DMS114 treated with DMSO at 0.1 percent for 48 hours (cell line): ENCODE measurements at regions not wholly inside any gene's neighbourhood (a gene's known extent, or its start where the extent isn't known, plus 50 kb on each side); places are given as distances from the start of the nearest gene placed in this dataset.
A peak's percentile ranks its signal among the peaks of the same experiment; 100 is the strongest.

Source experiments
- DNase-seq: peaks from one replicate; lab custom pipeline; 2025; ENCODE audit not compliant: unreplicated experiment; lab: John Stamatoyannopoulos, UW

DNA sequence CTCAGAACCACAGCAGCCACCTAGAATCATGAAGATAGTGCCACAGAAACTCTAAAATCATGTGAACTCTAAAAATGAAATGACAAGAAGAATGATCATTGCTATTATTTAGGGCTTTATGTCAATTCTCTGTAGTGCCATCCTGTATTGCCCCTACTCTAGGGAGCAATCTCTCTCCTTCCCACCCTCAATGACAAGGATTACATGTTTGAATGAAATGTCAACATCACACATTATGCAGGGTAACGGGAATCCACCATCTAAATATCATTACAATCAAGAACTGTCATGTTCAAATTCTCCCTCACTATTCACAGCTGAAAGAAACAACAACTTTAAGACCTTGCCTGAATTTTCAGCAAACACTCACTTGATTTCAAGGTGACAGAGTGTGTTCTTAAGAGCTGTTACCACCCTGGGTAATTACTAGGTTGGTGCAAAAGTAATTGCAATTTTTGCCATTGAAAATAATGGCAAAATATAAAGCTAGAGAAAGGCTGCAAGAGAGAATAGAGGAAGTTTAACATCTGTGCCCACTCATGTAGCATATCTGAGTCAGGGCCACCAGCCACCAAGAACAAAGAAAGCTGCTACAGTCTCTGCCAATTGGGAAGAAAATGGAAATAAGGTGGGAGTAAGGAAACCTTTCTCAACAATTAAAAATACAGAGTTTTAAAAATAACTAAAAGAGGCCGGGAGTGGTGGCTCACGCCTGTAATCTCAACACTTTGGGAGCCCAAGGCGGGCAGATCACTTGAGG, 112.8 kb upstream of the PSMD7 start:
- no peak for DNase-seq

DNA sequence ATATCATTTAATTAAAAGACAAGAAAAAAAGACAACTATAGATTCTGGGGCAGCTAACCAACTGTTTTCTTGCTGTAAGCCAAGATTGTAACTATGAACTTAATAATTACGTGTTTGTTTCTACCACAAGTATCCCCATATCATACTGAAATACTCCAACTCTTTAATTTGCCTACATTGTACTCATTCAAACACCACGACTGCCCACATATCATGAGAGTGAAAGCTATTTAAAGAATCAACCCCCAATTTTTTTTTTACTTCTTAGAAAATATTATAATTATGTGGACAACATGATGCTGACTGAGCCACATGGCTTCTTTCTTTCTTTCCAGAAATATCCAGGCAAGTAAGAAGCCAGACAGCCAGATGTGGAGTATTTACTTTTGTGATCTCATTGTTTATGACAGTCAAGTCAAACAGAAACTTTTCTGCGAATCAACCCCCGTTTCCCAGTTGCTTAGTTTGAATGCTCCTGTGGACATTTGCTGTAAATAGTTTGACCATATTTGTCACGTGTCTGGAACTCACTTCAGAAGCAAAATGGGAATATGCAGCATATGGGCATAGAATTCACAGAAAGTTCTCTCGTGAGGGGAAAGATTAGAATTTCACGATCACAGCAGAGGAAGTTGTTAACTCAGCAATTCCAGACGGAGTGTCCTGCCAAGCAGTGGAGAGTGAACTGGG, 126.8 kb upstream of the PSMD7 start:
- no peak for DNase-seq

GRCh38 chr16:74169066-74169465, 127.5 kb upstream of the PSMD7 start:
- no peak for DNase-seq

DNA sequence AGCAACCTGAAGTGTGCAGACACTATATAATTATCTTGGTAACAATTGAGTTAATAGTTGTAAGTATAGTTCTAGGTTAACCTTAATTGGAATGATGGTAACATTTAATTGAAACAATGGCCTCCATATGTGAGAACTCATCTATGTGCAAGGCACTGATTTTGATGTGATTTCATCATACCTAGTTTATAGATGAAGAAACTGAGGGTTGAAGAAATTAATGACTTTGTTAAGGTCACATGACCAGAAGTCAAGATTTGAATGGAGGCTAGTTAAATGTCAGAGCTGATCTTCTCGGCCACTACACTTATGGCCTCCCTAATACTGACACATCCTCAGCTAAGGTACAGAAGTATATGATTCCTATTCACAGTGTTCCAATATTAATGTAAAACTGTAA, 128.2 kb upstream of the PSMD7 start:
- no peak for DNase-seq

DNA sequence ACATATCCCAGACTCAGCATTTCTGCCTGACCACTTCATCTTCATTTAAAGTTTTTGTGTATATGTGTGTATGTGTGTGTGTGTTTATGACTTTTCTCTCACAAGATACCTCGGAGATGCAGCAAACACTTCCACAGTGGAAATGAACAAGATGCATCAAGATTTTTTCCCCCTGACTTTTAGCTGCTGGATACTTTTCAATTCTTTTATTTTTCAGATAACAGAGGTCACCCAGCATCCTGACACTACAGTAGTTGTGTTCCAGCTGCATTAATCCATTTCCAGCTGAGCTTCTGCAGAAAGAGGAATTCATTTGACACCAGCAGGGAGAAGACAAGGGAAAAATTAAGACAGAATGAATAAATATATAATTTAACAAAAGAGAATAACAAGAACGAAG, 130.2 kb upstream of the PSMD7 start:
- no peak for DNase-seq

DNA sequence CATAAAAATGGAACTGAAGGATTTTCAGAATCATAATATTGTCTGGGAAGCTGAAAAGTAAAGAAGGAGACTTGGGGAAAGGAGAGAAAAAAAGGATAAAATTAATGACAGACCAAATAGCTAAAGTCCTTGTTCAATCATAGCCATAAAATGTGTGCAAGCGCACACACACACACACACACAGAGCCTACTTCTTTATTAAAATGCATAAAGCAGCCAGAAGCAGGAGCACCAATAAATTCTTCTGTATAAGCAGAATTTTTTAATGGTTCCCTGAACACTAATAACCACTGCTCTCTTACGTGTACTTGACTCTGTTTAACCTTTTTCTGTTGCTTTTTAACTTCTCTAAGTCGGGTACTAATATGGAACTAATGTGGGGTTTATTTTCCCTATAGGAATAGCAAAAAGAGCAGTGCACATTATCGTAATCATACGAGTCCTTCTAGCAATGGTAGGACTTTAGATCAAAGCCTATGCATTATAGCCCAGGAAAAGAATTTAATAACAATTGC, 131.0 kb upstream of the PSMD7 start:
- DNase-seq, result no peak

DNA sequence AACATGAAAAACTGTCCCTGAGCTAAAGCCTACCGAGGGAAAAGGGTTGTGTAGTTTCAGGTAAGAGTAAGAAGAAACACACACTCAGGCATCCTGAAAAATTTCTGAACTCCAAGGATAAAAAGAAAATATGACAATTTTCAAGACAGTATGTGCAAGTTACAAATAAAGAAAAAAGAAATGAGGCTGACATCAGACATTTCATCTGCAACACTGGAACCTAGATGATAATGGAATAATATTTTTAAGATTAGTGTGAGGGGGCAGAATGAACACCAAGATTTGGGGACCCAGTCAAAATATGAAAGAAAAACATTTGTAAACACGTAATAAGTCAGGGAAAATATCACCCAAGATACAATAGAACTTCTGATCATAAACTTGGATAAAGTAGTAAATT, 135.9 kb upstream of the PSMD7 start:
- DNase-seq, result no peak

DNA sequence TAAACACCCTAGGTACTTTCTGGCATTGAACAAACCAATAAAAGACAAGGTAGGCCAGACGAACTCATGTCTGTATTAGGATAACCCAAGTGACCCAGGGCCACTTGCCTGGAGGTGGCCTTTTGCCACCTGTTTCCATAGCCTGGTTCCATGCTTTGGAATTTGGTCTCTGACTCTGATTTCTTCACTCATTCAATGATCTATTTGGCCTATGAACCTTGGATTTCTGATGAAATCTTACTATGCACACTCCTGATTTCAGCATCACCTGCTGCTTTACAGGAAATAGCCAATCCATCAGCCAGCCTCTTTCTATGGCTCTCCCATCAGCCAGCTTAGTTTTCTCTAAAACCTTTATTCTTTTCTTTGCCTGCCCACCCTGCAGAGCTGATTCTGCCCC, 142.8 kb upstream of the PSMD7 start:
- no peak for DNase-seq

DNA sequence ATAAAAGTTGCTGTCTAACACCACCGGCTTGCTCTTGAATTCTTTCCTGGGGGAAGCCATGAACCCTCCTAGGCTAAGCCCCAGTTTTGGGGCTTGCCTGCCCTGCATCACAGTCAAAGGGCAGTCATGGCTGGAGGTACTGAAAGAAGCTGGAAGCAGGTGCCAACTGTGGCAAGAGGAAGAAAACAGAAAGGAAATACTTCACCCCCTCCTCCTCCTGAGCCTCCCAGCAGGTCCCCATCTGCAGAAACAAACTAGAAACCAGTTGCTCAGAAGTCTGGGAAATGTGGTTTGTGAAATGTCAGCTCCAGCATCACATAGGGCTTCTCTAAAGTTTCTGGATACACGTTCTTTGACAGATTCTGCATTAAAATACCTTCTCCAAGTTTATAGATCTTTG, 150.0 kb upstream of the PSMD7 start:
- DNase-seq, result no peak

- no peak for DNase-seq
These were observed 153.4 kb upstream of the PSMD7 start for GRCh38 chr16:74143171-74143570.

DNA sequence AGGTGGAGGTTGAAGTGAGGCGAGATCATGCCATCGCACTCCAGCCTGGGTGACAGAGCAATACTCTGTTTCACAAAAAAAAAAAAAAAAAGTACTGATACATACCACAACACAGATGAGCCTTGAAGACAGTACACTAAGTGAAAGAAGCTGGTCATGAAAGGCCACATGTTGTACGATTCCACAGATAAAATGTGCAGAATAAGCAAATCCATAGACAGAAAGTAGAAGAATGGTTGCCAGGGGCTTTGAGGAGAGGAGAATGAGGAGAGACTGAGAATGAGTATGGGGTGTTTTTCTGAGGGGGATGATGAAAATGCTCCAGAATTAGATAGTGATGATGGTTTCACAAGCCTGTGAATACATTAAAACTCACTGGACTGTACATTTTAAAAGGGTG, 155.6 kb upstream of the PSMD7 start:
- DNase-seq, result no peak

DNA sequence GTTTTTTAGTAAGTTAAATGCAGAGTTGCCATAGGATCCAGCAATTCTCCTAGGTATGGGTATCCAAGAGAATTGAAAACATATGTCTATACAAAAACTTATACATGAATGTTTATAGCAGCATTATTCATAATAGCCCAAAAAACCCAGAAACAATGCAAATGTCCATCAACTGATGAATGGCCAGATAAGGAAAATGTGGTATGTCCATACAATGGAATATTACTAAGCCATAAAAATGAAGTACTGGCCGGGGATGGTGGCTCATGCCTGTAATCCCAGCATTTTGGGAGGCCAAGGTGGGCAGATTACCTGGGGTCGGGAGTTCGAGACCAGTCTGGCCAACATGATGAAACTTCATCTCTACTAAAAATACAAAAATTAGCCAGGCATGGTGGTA, 156.1 kb upstream of the PSMD7 start:
- no peak for DNase-seq

DNA sequence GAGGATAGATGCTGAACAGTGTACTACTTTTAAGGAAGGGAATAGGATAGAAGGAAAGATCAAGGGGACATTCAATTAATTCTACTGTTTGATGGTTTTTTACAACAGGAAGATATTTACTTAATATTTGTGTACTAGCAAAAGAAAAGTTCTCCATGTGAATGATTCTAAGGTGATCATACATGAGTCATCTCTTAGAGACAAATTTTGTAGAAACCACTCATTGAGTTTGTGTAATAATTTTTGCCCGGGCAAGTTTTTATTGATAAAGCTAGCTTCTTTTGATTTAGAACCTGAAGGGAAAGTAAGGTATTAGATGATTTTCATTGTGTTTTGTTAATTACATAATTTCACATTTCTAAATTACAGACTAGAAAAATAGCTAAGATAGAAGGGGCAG, 172.8 kb upstream of the PSMD7 start:
- no peak for DNase-seq

DNA sequence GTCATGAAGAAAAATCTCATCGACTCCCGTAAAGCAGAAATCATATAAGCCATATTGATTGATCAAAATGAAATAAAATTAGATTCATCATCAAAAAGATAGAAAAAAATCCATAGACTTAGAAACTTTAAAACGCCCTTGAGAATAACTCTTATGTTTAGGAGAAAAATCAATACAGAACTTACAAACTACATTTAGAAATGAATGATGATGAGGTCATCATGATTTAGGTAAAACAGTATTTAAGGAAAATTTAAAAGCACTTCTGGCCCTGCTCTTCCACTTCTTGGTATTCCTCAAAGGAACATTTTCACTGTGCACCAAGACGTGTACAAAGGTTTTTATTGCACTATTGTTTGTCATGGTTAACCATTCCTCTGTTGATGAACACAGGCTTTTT, 173.4 kb upstream of the PSMD7 start:
- no peak for DNase-seq

GRCh38 chr16:74117798-74118197, 178.8 kb upstream of the PSMD7 start:
- DNase-seq, result no peak

- no peak for DNase-seq
These were observed 183.1 kb upstream of the PSMD7 start for GRCh38 chr16:74113545-74113944.

DNA sequence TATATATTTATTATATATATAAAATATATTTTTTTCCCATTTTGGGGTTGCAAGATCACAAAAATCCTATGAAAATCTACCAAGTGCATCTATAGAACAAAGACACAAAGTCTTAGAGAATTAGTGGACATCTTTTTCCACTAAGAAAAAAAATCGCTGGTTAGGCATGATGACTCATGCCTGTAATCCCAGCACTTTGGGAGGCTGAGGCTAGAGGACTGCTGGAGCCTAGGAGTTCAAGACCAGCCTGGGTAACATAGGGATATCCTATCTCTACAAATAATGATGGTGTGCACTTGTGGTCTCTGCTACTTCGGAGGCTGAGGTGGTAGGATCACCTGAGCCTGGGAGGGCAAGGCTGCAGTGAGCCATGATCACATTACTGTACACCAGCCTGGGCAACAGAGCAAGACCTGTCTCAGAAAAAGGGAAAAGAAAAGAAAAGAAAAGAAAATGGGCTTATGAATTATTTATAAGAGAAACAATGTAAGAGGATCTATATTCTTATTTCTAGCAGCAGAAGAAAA, 185.1 kb upstream of the PSMD7 start:
- DNase-seq, result no peak

GRCh38 chr16:74107795-74108610, 188.6 kb upstream of the PSMD7 start:
- peak; percentile 11 for DNase-seq

DNA sequence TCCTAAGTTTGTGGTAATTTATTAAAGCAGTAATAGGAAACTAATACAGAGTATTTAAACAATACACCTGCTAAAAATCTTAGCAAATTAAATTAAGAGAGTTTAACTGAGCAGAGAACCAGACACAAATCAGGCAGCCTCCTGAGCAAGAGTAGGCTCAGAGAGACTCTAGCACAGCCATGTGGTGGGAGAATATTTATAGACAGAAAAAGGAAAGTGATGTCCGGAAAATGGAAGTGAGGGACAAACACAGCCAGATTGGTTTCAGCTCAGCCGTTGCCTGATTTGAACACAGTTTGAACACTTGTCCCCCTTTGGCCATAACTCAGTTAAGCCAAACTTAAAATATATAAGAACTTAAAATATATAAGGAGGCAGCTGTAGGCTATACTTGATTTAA, 192.6 kb upstream of the PSMD7 start:
- DNase-seq, result no peak

DNA sequence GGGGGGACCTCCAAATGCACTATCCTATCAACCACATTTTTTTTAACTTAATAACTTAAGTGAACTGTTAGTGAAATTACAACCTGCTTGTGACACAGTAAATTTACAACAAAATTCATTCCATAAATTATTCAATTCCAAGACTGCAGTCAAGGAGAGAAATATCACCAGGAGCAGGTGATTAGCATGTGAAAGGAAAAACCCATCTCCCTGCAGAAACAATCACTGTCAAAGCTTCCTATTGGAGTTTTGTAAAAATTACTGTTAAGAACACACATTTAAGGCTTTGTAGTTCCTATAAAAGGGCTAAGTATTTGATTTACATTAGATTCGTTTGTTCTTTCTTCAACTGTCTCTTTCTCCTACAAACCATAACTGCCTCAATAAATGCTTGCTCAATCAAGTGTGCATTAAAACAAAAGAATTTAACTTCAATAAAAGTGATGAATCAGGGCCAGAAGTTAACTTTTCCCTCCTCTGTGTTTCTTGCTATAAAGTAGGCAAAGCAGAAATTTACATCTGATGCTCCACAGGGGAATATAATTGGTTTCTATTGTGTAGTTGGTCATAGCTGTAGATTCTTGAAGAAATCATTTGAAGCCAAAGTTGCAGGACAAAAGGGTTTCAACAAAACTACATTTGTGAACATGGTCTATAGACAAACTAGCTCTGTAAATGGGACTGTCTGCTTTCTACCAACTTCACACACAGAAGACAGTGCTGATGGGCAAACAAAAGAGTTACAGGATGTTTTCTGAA, 195.1 kb upstream of the PSMD7 start:
- DNase-seq, result no peak
